IMR-90 (cell line): ENCODE measurements at regions not wholly inside any gene's neighbourhood (a gene's known extent, or its start where the extent isn't known, plus 50 kb on each side); places are given as distances from the start of the nearest gene placed in this dataset.

ENCODE experiments used
- ATAC-seq: fragments of 200-7000 bp; cut with Tn5 transposase; 2 replicates; pipeline ENCODE4 v1.9.1; 2020; ENCODE audit warnings: low read depth, mild to moderate bottlenecking, moderate library complexity
- BruUV-seq: library from RNA; stranded (reverse); fragments of 400-500 nt; replicated peaks from 2 replicates; lab custom pipeline; 2021; lab: Mats Ljungman, UMichigan
- CTCF ChIA-PET: fragments of 300-600 bp; formaldehyde crosslinking; extraction: SDS; loops from one replicate; lab custom pipeline; 2021; ENCODE audit warnings: antibody characterized with exemption; lab: Yijun Ruan, JAX
- POLR2A ChIA-PET: fragments of 300-600 bp; sonication (Branson Sonifier 250); formaldehyde crosslinking; loops from one replicate; lab custom pipeline; 2022; ENCODE audit warnings: antibody characterized with exemption; ENCODE audit not compliant: unreplicated experiment; lab: Charles Lee
- DNase-seq: peaks from one replicate; pipeline ENCODE4 v3.0.0; 2013
- H2AFZ ChIP-seq: replicated peaks from 2 replicates; pipeline ENCODE3; 2013; ENCODE audit warnings: low read length, mild to moderate bottlenecking; ENCODE audit not compliant: poor library complexity
- H2AK5ac ChIP-seq: 2 replicates; pipeline ENCODE4 v1.6.1; 2013; ENCODE audit warnings: low read depth, low read length, inconsistent platforms
- H2AK9ac ChIP-seq: replicated peaks from 2 replicates; pipeline ENCODE3; 2013; ENCODE audit warnings: mild to moderate bottlenecking, low read depth, low read length, moderate library complexity; ENCODE audit not compliant: poor library complexity
- H2BK120ac ChIP-seq: 2 replicates; pipeline ENCODE4 v1.6.1; 2013; ENCODE audit warnings: low read depth, low read length, inconsistent platforms
- H2BK15ac ChIP-seq: 3 replicates; pipeline ENCODE4 v1.6.1; 2013; ENCODE audit warnings: low read depth, low read length, inconsistent platforms
- H2BK20ac ChIP-seq: 2 replicates; pipeline ENCODE4 v1.6.1; 2013; ENCODE audit warnings: low read depth, mild to moderate bottlenecking, inconsistent platforms, low read length, moderate library complexity
- H2BK5ac ChIP-seq: 2 replicates; pipeline ENCODE4 v1.6.1; 2013; ENCODE audit warnings: mild to moderate bottlenecking, low read depth, low read length, inconsistent platforms; ENCODE audit not compliant: poor library complexity, severe bottlenecking
- H3K14ac ChIP-seq: replicated peaks from 2 replicates; pipeline ENCODE4 v1.6.1; 2013; ENCODE audit warnings: low read depth, low read length, inconsistent platforms
- H3K18ac ChIP-seq: 2 replicates; pipeline ENCODE4 v1.6.1; 2013; ENCODE audit warnings: low read depth, low read length, control low read depth
- H3K23ac ChIP-seq: 2 replicates; pipeline ENCODE4 v1.6.1; 2013; ENCODE audit warnings: low read depth, low read length, inconsistent platforms
- H3K27ac ChIP-seq: 2 replicates; pipeline ENCODE4 v1.5.1; 2013; ENCODE audit warnings: mild to moderate bottlenecking, control low read depth, low read length; ENCODE audit not compliant: insufficient read depth
- H3K27me3 ChIP-seq: 2 replicates; pipeline ENCODE4 v1.6.1; 2013; ENCODE audit warnings: low read length; ENCODE audit not compliant: control insufficient read depth, insufficient read depth
- H3K36me3 ChIP-seq: 2 replicates; pipeline ENCODE4 v1.6.1; 2013; ENCODE audit warnings: low read length, mixed read lengths; ENCODE audit not compliant: control insufficient read depth, insufficient read depth
- H3K4ac ChIP-seq: 2 replicates; pipeline ENCODE4 v1.6.1; 2013; ENCODE audit warnings: low read depth, low read length, inconsistent platforms
- H3K4me1 ChIP-seq: 2 replicates; pipeline ENCODE4 v1.6.1; 2013; ENCODE audit warnings: low read length, mixed read lengths; ENCODE audit not compliant: control insufficient read depth, insufficient read depth
- H3K4me2 ChIP-seq: 2 replicates; pipeline ENCODE4 v1.6.1; 2013; ENCODE audit warnings: low read depth, mild to moderate bottlenecking, control low read depth, low read length, moderate library complexity
- H3K4me3 ChIP-seq: 2 replicates; pipeline ENCODE4 v1.5.1; 2013; ENCODE audit warnings: low read depth, mild to moderate bottlenecking, control low read depth, low read length, moderate library complexity; ENCODE audit not compliant: insufficient read depth
- H3K56ac ChIP-seq: 2 replicates; pipeline ENCODE4 v1.6.1; 2013; ENCODE audit warnings: low read length, inconsistent platforms; ENCODE audit not compliant: insufficient read depth; ENCODE audit errors: extremely low read depth
- H3K79me1 ChIP-seq, 2 experiments: 2 replicates each; pipeline ENCODE4 v1.6.1; 2013; ENCODE audit warnings: low read length in 2 of 2, inconsistent platforms in 1 of 2, low read depth in 1 of 2
- H3K9ac ChIP-seq: 2 replicates; pipeline ENCODE4 v1.6.1; 2013; ENCODE audit warnings: low read depth, low read length, control low read depth
- H3K9me1 ChIP-seq: 2 replicates; pipeline ENCODE4 v1.6.1; 2013; ENCODE audit warnings: low read length, inconsistent platforms; ENCODE audit not compliant: insufficient read depth
- H3K9me3 ChIP-seq: 2 replicates; pipeline ENCODE4 v1.6.1; 2013; ENCODE audit warnings: low read length; ENCODE audit not compliant: control insufficient read depth, insufficient read depth
- H4K20me1 ChIP-seq: 2 replicates; pipeline ENCODE4 v1.6.1; 2013; ENCODE audit warnings: low read length, inconsistent platforms; ENCODE audit not compliant: insufficient read depth
- H4K5ac ChIP-seq: 2 replicates; pipeline ENCODE4 v1.6.1; 2013; ENCODE audit warnings: mild to moderate bottlenecking, low read depth, low read length, control low read depth
- H4K8ac ChIP-seq, 2 experiments: 2 replicates each; pipeline ENCODE4 v1.6.1; 2013; ENCODE audit warnings: low read depth in 2 of 2, low read length in 2 of 2, control low read depth in 1 of 2, inconsistent platforms in 1 of 2
- H4K91ac ChIP-seq: 2 replicates; pipeline ENCODE4 v1.6.1; 2013; ENCODE audit warnings: low read depth, low read length, inconsistent platforms; ENCODE audit not compliant: insufficient read depth
- CHD1 ChIP-seq: IDR thresholded peaks from 2 replicates; pipeline ENCODE4 v1.6.1; 2012; ENCODE audit warnings: low read depth, low read length, improper control_type of control experiment
- WGBS, 2 experiments: methylation state at CpG; one replicate each; pipeline versions ENCODE4 v1.1.5 to v1.1.7; 2013; ENCODE audit warnings: missing lambda C conversion rate in 2 of 2; ENCODE audit not compliant: insufficient read length in 1 of 2; ENCODE audit errors: extremely low coverage in 2 of 2; 5-methylcytosine and 5-hydroxymethylcytosine counted together
- dilution Hi-C: fragments of 300-500 bp; cut with HindIII; formaldehyde crosslinking; loops from one replicate; pipeline ENCODE4 v1.14.3; 2018; ENCODE audit warnings: low sequenced_read_pairs; ENCODE audit not compliant: unreplicated experiment
- in situ Hi-C: fragments of 300-500 bp; cut with MboI; formaldehyde crosslinking; loops from 3 replicates; pipeline ENCODE4 v1.14.3; 2019; ENCODE audit warnings: low sequenced_read_pairs, inconsistent platforms, mixed read lengths
- intact Hi-C: fragments of 100-400 bp; cut with micrococcal nuclease; formaldehyde crosslinking; loops from 2 replicates; pipeline ENCODE4 v1.10.0; 2022

- ATAC-seq = no peak
- H4K91ac ChIP-seq = no peak overlapping the region
Observed at GRCh38 chr7:24504836-24505235, 68.4 kb upstream of the PALS2 start.

More at GRCh38 chr7:24504836-24505235, 68.4 kb upstream of the PALS2 start:
- dilution Hi-C loops = no loop called here
- Histone ChIP-seq H3K27me3 (peaks cover 6% of the 10 kb centered on the region; the same call in 1 of the 2 replicates), H2BK5ac (no peak overlapping the region), H4K8ac (no peak overlapping the region), H3K9me1 (no peaks in the 10 kb centered on the region), H4K20me1 (no peaks in the 10 kb centered on the region), H2BK15ac (no peak overlapping the region), H3K4me1 (no peaks in the 10 kb centered on the region), H3K4ac (no peak overlapping the region), H2BK120ac (no peak overlapping the region), H3K23ac (no peak overlapping the region), H3K4me3 (no peak overlapping the region), H3K56ac (no peak overlapping the region), H3K4me2 (no peak overlapping the region), H3K27ac (no peak overlapping the region), H2AK9ac (no peak overlapping the region), H2BK20ac (no peak overlapping the region), H3K9me3 (no peaks in the 10 kb centered on the region), H3K36me3 (no peaks in the 10 kb centered on the region), H3K14ac (no peak overlapping the region), H3K79me1 (no peaks in the 10 kb centered on the region), H3K9ac (no peak overlapping the region), H2AFZ (no peak overlapping the region), H2AK5ac (no peak overlapping the region), H4K5ac (no peak overlapping the region), H3K18ac (no peak overlapping the region)
- ChIA-PET POLR2A (no interaction called here), CTCF (interaction anchor here (0.7 to 0.9 kb wide), 2 partner anchors 9 to 11 kb away, joined by 3 read pairs; no protein-coding TSS in a partner anchor)
- in situ Hi-C loops = no loop called here
- no TSS peak for BruUV-seq
- no peak for DNase-seq
- intact Hi-C loops = no loop called here
- no CpG with 5 or more reads among the region's 2 CpGs for WGBS, 2 experiments
- TF ChIP-seq CHD1 = no peak
